Fibroblast of peridontal ligament (primary cell): ENCODE measurements at regions not wholly inside any gene's neighbourhood (a gene's known extent, or its start where the extent isn't known, plus 50 kb on each side); places are given as distances from the start of the nearest gene placed in this dataset.
"Not testable (repeated sequence)": the region's sequence is repeated elsewhere in the genome, so short reads cannot be mapped to it uniquely, and the experiment has no call there.

ENCODE experiments used
- DNase-seq: peaks from one replicate; pipeline ENCODE4 v3.0.0-alpha.2; 2010; ENCODE audit errors: extremely low read depth

- DNase-seq = no peak
Measured at GRCh38 chr14:35944847-35945246, 118.7 kb downstream of the BRMS1L start.

DNA sequence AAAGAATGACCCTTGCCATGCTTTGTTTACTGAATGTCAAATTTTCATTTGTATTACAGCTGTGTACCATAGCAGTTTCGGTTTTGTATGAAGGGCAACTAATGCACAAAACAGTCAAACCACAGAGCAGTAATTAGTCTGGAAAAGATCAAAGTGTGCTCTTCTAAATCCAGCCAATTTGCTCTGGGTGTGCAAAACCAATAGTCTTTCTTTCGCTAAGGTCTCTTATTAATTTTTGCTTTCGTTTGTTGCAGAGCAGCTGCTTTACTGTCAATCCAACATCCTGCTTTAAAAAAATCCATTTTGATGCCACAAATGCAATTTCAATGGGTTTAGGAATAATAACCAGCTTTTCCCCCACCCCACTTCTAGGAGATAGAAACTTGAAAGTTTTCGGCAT, 114.2 kb downstream of the BRMS1L start:
- DNase-seq = no peak

- no peak for DNase-seq
Measured at GRCh38 chr14:35938770-35939169, 112.6 kb downstream of the BRMS1L start.

GRCh38 chr14:35934499-35934898, 108.4 kb downstream of the BRMS1L start:
- DNase-seq = no peak

GRCh38 chr14:35932659-35933159, 106.6 kb downstream of the BRMS1L start:
- DNase-seq = no peak

DNA sequence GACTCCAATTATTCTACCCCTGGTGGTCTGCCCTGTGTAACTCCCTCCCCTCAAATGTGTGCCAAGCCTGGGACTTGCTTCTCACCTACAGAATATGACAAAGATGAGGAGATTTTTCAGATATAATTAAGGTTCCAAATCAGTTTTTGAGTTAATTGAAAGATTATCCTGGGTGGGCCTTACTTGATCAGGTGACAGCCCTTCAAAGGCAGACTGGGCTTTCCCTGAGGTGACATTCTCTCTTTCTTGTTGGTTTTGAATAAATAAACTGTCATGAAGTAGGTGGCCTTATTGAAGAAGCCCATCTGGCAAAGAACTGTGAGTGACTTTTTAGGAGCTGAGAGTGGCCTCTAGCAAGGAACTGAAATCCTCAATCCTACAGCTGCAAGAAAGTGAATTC, 106.0 kb downstream of the BRMS1L start:
- DNase-seq = no peak

- no peak for DNase-seq
Measured at GRCh38 chr14:35931346-35931745, 105.2 kb downstream of the BRMS1L start.

- DNase-seq = no peak
Measured at GRCh38 chr14:35929186-35929585, 103.0 kb downstream of the BRMS1L start.

- no peak for DNase-seq
Measured at GRCh38 chr14:35927727-35928126, 101.6 kb downstream of the BRMS1L start.

- DNase-seq = no peak
Measured at GRCh38 chr14:35925319-35925718, 99.2 kb downstream of the BRMS1L start.

DNA sequence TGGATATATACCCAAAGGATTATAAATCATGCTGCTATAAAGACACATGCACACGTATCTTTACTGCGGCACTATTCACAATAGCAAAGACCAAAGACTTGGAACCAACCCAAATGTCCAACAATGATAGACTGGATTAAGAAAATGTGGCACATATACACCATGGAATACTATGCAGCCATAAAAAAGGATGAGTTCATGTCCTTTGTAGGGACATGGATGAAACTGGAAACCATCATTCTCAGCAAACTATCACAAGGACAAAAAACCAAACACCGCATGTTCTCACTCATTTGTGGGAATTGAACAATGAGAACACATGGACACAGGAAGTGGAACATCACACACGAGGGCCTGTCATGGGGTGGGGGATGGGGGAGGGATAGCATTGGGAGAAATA, 96.5 kb downstream of the BRMS1L start:
- DNase-seq = not testable (repeated sequence)

DNA sequence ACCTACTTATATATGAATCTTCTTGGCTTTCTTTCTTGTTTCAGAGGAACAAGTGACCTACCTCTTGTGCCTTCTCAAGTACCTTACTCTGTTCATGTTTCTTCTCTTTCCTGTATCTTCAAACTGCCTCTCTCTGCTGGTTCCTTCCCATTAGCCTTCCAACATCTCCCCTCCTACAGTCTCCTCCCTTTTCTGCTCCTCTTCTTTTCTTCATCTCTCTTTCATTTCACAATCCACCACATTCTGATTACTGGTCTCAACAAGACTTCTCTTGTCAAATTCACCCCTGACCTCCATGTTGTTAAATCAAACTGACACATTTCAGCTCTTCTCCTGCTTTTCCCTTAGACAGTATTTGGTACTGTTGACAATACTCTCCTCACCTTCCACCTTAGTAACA, 95.6 kb downstream of the BRMS1L start:
- no peak for DNase-seq
